ENCODE measurements at regions not wholly inside any gene's neighbourhood (a gene's known extent, or its start where the extent isn't known, plus 50 kb on each side); places are given as distances from the start of the nearest gene placed in this dataset.
"Not testable (repeated sequence)": the region's sequence is repeated elsewhere in the genome, so short reads cannot be mapped to it uniquely, and the experiment has no call there.

DNA sequence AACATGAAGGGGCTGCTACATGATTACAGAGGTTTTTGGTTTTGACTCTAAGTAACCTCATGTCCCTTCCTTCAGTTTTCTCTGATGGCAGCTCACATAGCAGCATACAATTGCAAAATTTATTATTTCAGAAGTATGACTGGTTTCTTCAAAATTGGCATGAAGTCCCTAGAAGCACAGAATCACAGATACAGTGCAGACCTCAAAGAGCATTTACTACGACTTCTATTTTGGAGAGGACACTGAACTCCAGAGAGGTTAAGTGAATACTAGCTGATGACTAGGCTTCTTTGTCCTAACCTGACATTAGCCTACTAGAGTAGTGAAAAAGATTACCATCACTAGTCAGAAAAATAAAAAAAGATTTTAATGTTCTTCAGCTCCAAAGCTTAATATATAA, 664.3 kb downstream of the RFPL4B start:
- ATAC-seq (ENCODE audit: low FRiP score) (peak; percentile 25), DNase-seq (ENCODE audit: low spot score) (no peak)
- no peak for TF ChIP-seq CTCF (IDR thresholded peaks at IDR 0.05)

- no peak for ATAC-seq (ENCODE audit: low FRiP score)
- no peak for TF ChIP-seq CTCF (IDR thresholded peaks at IDR 0.05)
Observed at GRCh38 chr6:113011801-113012200, 664.7 kb downstream of the RFPL4B start.

GRCh38 chr6:113015249-113015648, 668.1 kb downstream of the RFPL4B start:
- no peak for TF ChIP-seq CTCF (IDR thresholded peaks at IDR 0.05)
- DNase-seq (ENCODE audit: low spot score) (no peak), ATAC-seq (ENCODE audit: low FRiP score) (peak; percentile 35)

More at GRCh38 chr6:113011801-113012200, 664.7 kb downstream of the RFPL4B start:
- DNase-seq (ENCODE audit: low spot score), result no peak

GRCh38 chr6:113017353-113017752, 670.2 kb downstream of the RFPL4B start:
- ATAC-seq (ENCODE audit: low FRiP score), result no peak
- TF ChIP-seq CTCF (IDR thresholded peaks at IDR 0.05), result no peak
- DNase-seq (ENCODE audit: low spot score), result no peak

GRCh38 chr6:113018351-113019151, 671.4 kb downstream of the RFPL4B start:
- DNase-seq (ENCODE audit: low spot score) (no peak), ATAC-seq (ENCODE audit: low FRiP score) (peak; percentile 94)
- no peak for TF ChIP-seq CTCF (IDR thresholded peaks at IDR 0.05)

DNA sequence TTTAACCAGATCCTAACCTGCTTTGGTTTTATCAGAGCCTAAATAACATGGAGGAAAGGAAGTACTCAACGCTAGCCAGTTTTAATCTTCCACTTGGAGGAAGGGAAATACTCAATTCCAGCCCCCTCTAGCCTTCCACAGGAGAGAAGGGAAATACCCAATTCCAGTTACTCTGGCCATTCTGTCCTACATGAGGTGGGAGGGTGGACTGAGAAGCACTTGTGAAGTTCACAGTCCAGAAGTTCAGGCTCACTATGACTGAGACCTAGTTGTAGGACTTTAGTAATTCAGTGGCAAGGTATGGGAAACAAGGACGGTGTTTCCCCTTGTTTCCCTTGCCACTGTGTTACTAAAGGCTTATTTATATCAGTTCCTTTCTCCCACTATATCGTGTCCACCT, 672.0 kb downstream of the RFPL4B start:
- TF ChIP-seq CTCF (IDR thresholded peaks at IDR 0.05), result no peak
- DNase-seq (ENCODE audit: low spot score), result no peak
- ATAC-seq (ENCODE audit: low FRiP score), result peak; percentile 31

DNA sequence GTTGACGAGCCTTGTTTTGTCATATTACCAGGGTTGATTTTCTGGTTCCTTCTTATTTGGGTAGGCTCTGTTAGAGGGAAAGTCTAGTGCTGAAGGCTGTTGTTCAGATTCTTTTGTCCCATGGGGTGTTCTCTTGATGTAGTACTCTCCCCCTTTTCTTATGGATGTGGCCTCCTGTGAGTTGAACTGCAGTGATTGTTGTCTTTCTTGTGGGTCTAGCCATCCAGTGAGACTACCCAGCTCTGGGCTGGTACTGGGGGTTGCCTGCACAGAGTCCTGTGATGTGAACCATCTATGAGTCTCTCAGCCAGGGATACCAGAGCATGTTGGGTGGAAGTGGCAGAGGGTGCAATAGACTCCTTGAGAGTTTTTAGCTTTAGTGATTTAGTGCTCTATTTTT, 680.6 kb downstream of the RFPL4B start:
- DNase-seq (ENCODE audit: low spot score) (no peak), ATAC-seq (ENCODE audit: low FRiP score) (no peak)
- no peak for TF ChIP-seq CTCF (IDR thresholded peaks at IDR 0.05)

DNA sequence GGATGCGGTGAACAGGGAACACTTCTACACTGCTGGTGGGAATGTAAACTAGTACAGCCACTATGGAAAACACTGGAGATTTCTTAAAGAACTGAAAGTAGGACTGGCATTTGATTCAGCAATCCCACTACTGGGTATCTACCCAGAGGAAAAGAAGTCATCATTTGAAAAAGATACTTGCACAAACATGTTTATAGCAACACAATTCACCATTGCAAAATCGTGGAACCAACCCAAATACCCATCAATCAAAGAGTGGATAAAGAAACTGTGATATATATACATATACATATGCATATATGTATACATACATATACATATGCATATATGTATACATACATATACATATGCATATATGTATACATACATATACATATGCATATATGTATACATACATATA, 682.0 kb downstream of the RFPL4B start:
- not testable (repeated sequence) for DNase-seq (ENCODE audit: low spot score); ATAC-seq (ENCODE audit: low FRiP score)
